Left renal cortex interstitium (tissue), 4 donors: ENCODE measurements at regions not wholly inside any gene's neighbourhood (a gene's known extent, or its start where the extent isn't known, plus 50 kb on each side); places are given as distances from the start of the nearest gene placed in this dataset.
"Not testable (repeated sequence)": the region's sequence is repeated elsewhere in the genome, so short reads cannot be mapped to it uniquely, and the experiment has no call there.

Source experiments
- DNase-seq, 4 donors: peaks; one replicate each; pipeline ENCODE4 v3.0.0-alpha.2; 2013; ENCODE audit warnings: low read depth in 4 of 4, low spot score in 2 of 4, missing footprints in 1 of 4

DNA sequence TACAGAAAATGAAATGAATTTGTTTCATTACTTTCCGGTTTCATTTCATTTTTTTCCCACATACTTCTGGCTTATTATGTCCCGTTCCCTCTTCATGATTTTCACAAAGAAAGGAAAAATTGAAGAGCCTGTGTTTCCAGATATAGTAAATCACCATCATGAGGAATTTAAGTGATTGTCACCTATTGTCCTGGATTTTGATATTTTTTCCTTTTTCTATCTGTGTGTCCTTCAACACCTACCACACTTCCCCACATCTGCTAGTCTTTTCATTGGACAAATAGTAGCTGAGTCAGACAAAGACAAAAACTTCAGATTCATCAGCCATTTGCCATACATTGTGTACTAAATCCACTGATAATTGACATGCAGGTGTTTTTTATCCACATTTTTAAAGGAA is 258.2 kb upstream of the HSF2 start:
- DNase-seq: no peak

DNA sequence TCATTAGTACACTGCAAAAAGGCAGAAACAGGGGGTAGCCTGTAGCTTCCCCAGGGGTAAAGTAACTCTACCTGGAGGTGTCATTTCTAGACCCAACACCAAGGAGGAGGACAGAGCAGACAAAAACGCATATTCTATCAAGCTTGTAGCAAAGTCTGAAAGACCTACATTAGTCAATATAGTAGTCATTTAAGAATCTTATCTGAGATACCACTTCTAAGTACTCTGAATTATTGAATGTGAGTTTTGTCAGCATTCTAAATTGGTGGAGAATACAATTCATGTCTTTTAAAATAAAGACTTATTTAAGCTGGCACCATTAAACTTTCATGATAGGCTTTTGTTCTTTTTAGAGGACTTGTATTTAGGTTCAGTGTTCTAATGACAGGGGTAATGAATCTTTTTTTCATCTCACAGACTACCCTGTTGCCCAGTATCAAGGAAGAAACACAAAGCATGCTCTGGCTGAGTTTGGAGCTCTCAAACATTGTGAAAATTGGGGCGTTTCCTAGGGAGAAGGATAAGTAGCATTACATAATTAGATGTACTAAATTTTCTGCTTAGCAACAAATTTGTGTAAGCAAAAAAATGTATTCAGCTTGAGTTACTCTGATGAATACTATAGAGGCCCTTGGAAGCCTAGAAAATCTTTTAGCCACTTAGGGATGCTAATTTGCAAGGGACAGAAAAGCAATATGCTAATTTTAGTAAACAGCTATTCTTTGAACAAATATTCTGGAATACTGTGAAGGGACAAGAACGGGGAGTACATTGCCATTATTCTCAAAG is 255.4 kb upstream of the HSF2 start:
- no peak for DNase-seq

GRCh38 chr6:122145246-122145645 is 254.2 kb upstream of the HSF2 start:
- DNase-seq: no peak

DNA sequence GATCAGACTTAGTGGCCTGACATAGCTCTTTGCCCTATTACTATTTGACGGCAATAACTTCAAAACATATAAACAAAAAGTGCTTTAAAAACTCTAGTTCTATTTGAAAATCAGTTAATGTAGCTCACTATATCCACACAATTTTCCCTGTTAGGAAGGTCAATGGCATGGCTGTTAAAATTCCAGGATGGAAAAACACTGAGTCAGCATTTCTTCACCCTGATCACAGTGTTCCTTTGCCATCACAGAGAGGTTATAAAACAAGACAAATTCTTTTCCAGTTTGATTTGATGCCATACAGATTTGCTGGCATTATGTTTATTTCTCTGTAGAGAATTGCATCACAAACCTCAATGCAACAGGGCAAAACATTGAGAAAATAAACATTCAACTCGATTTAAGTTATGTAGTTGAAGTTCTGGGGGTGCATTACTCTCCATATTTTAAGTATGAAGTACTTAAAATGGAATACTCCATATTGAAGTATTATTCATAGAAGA is 253.7 kb upstream of the HSF2 start:
- no peak for DNase-seq

- no peak for DNase-seq
Measured at GRCh38 chr6:122147291-122147690, 252.2 kb upstream of the HSF2 start.

DNA sequence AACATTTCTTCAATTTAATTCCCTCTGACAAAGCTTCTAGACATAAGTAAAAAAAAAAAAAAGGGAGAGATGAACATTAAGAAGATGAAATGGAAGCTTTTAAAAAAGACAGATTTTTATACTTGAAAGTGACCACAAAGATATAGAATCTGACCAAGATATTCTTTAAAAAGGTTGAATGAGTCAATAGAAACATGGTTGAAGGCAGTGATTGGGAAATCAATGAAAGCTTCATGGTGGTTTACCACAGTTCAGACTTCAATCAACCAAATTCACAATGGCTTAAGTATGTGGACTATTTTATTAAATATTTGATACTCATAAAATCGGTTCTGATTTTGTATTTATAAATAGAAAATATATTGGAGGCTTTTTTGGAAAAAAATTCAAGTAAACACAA is 248.4 kb upstream of the HSF2 start:
- DNase-seq: no peak

DNA sequence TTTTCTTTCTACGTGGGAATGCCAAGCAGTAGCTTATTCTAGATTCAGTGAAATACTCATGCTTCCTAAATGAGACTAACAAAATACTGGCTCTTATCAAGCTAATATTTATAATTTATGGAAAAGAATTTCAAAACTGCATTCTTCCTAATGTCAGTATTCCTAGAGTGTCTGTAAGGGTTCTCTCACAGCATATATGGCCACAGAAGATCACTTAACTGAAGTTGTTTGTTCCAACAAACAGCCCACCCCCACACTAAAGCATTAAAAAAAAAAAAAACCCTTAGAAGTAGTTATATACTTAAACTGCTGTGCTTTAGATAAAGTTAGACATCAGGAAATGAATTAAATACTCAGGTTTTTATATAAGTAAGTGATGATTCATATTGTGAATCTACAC is 247.7 kb upstream of the HSF2 start:
- no peak for DNase-seq

DNA sequence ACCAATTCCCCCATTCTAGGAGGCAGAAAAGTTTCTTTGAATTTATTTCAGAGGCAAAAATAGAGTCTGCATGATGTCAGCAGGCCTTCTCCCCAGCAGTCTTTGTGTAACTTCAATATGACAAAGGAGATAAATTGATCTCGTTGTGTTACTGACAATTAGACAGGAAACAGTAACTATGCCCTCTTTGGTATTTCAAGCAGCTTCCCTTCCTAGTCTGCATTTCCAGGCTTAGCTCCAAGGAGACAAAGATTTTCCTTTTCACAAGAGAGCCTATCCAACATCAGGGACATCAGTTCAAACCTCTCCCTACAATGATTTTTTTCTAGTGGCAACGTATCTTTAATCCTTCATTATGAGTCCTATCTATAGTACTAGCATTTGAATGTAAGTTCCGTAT is 245.9 kb upstream of the HSF2 start:
- DNase-seq: no peak

GRCh38 chr6:122154155-122154554 is 245.3 kb upstream of the HSF2 start:
- no peak for DNase-seq

DNA sequence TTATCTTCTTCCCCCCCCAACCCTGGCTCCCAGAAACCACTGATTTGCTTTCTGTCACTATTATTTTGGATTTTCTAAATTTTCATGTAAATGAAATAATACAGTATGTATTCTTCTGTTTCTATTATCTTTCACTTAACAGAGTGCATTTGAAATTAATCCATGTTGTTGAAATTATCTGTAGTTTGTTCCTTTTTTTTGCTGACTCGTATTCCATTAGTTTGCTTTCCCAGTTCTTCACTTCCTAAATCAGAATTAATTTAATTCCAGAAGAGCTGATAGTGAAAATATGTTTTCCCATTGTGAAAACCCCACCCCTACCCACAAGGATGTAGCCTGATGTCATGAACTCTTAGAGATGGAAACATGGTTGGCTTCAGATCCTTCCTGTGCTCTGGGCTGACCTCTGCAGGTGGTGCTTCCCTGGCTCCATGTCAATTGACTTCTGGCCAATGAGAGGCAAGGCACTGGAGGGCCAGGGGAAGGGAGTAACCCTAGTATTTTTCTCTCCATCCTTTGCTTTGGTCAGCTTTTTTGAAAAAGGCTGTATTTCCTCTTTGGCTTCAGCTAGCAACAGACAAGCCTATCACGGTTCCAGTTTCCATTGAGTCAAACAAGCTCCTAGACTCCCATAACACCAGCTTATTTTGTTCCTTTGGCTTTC is 244.4 kb upstream of the HSF2 start:
- no peak for DNase-seq

- DNase-seq: no peak
Measured at GRCh38 chr6:122161136-122161535, 238.3 kb upstream of the HSF2 start.

GRCh38 chr6:122165014-122165413 is 234.4 kb upstream of the HSF2 start:
- no peak for DNase-seq

DNA sequence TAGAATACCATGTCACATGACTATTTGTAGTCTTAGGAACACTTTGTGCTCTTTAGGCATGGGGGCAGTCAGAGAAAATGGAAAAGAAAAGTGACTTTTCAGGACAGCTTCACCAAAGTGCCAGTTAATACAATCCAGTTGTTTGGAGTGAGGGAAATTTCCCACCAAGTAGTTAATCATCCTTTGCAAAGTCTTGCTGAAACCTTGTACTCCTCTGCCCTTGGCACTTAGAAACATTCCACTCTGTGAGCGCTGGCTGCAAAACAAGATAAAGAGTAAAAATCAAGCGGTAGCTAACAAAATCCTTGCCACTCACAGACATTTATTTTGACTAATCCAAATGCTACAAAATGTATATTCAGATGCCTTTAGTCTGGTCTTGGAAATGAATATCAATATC is 229.2 kb upstream of the HSF2 start:
- no peak for DNase-seq

DNA sequence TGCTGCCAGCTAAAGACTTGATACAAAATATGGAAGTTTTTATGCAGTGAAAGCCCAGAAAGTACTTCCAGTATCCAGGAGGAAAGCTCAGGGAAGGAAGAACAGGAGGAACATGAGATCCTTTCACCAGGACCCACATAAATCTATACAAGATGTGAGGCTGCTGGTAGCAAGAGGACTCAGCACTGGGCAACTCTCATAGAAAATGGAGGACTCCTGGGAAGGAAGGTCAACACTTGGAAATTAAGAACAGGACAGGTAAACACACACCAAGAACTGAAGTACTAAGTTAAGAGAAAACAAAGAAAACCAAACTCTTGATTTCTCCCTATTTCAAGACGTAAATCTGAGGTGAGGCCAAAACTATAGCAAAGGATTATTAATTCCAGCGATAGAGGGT is 220.5 kb upstream of the HSF2 start:
- no peak for DNase-seq

DNA sequence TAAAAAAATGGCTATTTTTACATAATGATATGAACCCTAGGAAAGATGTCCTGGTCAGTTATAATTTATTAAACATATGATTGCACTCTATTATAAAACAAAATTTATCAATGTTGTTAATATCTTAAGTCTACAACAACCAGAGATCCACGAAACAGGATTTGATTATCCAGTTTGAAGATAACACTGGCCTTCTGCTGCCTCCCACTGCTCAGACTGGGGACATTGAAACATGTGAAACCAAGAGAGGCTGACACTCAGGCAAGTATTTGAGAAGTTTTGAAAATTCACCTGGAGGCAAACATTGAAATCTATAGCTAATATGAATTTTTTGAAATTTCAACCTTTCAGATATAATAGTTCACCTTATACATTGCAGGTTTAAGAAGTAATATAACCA is 219.3 kb upstream of the HSF2 start:
- no peak for DNase-seq

- no peak for DNase-seq
Measured at GRCh38 chr6:122182061-122182460, 217.4 kb upstream of the HSF2 start.

DNA sequence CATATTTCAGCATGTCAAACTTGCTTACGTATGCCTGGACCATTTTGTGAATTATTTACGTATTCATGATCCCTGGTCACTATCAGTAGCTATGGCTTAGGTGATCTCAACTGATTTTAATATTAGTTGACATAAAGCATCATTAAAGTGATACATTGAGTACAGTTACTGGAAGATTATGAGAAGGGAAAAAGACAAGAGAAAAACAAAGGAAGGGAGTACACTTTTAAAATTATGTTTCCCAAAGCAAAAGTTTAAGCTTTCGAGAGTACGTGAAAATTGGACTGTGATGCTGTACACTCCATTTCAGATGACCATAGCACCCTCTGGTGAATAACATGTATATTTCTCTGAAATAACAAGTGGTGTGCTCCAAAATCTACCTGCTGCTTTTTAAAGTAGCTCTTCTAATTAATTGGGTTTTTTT is 215.0 kb upstream of the HSF2 start:
- DNase-seq: peak in 1 of 4 donors; percentile 21

DNA sequence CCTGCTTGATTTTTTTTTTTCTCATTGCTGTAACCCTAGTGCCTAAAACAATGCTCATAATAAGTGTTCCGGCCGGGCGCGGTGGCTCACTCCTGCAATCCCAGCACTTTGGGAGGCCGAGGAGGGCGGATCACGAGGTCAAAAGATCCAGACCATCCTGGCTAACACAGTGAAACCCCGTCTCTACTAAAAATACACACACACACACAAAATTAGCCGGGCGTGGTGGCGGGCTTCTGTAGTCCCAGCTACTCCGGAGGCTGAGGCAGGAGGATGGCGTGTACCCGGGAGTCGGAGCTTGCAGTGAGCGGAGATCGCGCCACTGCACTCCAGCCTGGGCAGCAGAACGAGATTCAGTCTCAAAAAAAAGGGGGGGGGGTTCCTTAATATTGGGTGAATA is 214.0 kb upstream of the HSF2 start:
- DNase-seq: not testable (repeated sequence)

DNA sequence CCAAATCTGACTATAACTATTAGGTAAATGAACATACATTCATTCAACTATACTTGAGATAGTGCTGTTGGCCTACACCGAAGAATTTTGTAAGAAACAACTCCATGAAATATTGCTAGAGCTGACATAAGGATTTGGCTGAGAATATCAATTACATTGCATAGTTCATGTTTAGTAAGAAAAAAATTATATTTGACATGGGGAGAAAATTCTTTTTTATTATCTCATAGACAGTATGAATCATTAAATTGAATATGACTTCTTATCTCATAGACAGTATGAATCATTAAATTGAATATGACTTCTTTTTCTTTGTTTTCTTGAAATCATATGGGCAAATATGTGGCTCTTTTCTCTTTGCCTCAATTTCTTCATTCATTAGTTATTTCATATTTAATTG is 212.3 kb upstream of the HSF2 start:
- DNase-seq: no peak

- DNase-seq: no peak
Measured at GRCh38 chr6:122198922-122199321, 200.5 kb upstream of the HSF2 start.

DNA sequence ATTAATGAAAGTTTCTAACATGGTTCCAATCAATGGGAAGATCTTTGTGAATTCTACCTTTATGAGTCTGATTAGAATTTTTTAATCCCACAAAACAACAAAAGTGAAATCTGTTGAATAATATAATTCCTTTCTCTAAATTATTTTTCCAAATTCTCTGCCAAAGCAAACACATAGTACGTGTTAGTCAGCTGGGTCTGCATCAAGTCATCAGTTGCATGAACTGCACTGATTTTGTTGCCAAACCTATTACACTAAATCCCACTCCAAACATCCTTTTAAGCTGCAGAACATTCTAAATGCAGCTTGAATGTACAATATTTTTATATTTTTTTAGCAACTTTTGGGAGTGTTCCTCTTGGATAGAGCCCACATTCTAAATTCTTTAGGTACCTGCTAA is 199.0 kb upstream of the HSF2 start:
- DNase-seq: no peak

GRCh38 chr6:122202576-122203137 is 196.8 kb upstream of the HSF2 start:
- DNase-seq: no peak
